Loucy (cell line): ENCODE measurements at regions not wholly inside any gene's neighbourhood (a gene's known extent, or its start where the extent isn't known, plus 50 kb on each side); places are given as distances from the start of the nearest gene placed in this dataset.

Experiments used
- EZH2phosphoT487 ChIP-seq: fragments of 200-600 bp; IDR thresholded peaks from 2 replicates; pipeline ENCODE4 v1.6.1; 2018; ENCODE audit warnings: antibody characterized with exemption, mild to moderate bottlenecking, moderate library complexity, borderline replicate concordance
- TF ChIP-seq, protein P1 (sequence below): fragments of 200-600 bp; sonication (generic); conservative IDR thresholded peaks from 2 replicates; pipeline ENCODE4 v1.5.1; 2014; ENCODE audit warnings: mild to moderate bottlenecking, antibody characterized with exemption, low read length

- no peak for TF ChIP-seq EZH2phosphoT487
- TF ChIP-seq, protein P1, sequence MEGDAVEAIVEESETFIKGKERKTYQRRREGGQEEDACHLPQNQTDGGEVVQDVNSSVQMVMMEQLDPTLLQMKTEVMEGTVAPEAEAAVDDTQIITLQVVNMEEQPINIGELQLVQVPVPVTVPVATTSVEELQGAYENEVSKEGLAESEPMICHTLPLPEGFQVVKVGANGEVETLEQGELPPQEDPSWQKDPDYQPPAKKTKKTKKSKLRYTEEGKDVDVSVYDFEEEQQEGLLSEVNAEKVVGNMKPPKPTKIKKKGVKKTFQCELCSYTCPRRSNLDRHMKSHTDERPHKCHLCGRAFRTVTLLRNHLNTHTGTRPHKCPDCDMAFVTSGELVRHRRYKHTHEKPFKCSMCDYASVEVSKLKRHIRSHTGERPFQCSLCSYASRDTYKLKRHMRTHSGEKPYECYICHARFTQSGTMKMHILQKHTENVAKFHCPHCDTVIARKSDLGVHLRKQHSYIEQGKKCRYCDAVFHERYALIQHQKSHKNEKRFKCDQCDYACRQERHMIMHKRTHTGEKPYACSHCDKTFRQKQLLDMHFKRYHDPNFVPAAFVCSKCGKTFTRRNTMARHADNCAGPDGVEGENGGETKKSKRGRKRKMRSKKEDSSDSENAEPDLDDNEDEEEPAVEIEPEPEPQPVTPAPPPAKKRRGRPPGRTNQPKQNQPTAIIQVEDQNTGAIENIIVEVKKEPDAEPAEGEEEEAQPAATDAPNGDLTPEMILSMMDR = no peak
Observed at GRCh38 chr10:117734731-117735405, 192.3 kb downstream of the EMX2 start.
